NCI-H510A treated with DMSO at 0.1 percent for 48 hours (cell line): ENCODE measurements at regions not wholly inside any gene's neighbourhood (a gene's known extent, or its start where the extent isn't known, plus 50 kb on each side); places are given as distances from the start of the nearest gene placed in this dataset.
"Not testable (repeated sequence)": the region's sequence is repeated elsewhere in the genome, so short reads cannot be mapped to it uniquely, and the experiment has no call there.

Experiments used
- DNase-seq: peaks from one replicate; lab custom pipeline; 2025; lab: John Stamatoyannopoulos, UW

DNA sequence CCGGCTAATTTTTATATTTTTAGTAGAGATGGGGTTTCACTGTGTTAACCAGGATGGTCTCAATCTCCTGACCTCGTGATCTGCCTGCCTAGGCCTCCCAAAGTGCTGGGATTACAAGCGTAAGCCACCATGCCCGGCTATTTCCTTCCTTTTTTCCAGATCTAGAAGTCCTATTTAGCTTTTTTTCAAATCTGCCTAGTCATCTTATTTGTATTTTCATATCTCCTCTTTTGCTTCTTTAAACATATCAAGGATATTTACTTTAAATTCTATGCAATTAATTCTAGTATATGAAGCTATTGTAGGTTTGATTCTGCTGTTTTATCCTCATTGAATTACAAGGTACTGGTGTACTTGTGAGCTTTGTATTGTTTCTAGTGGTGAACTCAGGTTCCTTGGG is 119.1 kb downstream of the MACIR start:
- not testable (repeated sequence) for DNase-seq

DNA sequence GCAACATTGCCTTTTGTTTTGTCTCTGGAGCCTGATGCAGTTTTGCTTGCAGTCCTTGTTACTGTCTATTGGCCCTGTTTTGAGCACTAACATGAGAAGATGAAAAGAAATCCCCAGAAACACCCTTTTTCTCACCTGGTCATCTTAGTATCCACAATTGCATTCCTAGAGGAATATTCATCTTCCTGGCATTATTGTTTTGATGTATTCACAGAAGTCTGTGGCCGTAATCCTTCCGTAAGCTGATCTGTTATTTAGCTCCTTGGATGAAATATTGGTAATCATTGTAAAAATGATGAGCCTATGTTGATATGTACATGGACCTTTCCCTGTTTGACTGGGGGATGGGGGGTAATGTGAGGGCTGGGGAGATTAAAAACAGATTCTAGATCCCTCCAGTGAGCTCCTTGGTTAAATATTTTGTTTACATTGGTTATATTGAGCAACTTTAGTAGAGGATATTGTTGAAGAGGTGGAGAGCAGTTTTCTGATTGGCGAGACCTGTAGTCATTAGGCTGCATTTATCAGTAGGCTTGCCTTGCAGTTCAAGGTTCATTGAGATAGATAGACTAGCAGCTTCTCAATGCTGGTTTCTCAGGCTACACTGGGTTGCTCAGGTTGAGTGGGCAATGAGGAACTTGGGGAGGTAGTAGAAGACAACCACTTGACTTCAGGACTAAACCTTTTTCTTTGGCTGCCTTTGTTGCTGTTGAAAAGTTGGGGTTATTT is 117.5 kb downstream of the MACIR start:
- no peak for DNase-seq

DNA sequence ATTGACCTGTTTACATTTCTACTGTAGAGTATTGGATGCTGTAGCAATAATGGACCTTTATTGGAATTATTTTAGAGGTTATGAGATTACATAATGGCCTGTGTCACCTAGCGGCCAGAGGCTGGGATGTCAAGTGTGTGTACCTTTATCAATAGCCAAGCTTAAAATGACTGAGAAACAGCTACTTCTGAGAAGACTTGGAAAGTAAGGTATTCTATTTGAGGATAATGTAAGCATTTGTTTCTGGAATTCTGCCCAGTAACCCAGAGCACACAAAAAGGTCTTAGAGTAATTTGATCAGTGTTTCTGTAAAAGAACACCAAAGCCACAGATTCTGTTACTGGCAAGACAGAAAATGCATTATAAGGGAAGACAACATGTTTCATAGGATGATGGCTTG is 116.8 kb downstream of the MACIR start:
- no peak for DNase-seq

DNA sequence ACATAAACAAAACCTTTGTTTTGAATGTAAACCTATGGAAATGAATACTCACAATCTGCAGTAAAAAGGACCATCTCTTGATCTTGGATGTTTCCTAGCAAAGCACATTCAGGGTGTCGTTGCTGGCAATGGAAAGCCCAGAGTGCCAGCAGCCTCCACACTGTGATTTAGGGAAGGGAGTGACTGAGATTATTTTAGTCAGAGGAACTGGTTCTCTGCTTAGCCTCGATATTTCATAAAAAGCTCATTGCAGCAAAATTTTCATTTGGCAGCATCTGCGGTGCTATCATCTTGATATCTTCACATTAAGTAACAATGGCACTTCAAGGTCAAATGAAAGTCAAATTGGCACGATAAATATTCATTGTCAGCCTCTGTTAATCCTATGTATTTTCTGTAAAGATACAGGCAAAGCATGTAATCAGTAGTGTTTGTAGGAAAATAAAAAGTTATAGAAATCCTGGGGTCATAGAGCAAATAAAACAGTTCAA is 116.0 kb downstream of the MACIR start:
- no peak for DNase-seq

DNA sequence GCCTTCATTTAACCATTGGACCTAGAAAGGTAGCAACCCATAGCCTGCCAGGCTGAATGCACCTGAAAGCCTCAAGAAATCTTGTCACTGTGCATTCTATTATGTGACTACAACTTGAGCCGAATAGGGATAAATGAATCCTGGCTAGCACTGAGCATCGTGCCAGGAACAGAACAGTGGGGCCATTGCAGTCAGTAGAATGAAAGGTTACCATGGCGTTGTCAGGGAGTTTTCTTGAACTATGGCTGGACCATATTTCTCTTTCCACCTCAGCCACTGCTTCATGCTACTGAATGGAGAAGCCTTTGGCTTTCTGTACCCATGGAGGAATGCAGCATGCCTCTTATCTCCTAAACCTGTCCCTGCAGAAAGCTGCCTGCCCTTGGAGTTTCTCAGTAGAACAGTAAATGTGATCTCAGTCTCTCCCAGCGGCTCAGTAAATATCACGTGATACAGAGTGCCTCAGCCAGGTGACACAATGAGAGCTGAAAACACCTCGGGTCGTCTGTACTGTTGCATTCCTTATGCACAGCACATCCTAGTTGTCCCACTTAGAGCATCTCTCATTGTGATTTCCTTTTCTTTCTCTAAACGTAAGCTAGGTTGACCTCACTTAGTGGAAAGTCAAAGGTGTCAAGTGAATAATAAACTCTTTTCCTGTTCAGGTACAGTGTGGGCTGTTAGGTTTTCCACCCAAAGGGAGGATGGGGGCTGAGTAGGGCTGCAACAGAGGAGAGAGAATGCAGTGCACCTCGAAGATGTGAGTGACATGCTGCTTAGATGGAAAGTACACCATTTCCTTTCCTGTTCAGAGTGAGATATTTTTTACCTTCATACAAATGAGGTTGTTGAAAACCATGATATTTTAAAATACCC is 115.3 kb downstream of the MACIR start:
- DNase-seq: peak; percentile 23

DNA sequence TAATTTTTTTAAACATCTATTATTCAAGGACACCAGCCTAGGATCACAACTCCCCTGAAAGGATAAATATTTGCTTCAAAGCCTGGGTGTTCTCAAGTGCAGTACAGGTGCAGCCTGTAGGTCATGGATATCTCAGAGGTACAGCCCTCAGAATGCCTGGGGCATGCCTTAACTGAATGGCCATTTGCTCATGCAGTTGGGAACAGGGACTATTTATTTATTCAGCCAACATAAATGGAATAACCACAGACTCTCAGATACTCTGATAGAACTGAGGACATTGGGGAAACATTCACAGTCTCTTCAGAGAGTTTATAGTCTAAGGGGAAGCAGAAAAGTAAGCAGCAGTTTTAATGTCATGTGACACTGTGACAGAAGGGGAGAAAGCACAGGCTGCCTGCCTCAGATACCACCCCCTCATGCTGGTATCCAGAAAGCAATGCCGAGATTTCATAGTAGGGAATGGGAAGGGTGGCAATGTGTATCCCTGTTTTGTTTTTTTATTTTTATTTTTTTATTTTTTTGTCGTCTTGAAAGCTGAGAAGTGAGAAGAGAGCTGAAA is 112.6 kb downstream of the MACIR start:
- DNase-seq: no peak

DNA sequence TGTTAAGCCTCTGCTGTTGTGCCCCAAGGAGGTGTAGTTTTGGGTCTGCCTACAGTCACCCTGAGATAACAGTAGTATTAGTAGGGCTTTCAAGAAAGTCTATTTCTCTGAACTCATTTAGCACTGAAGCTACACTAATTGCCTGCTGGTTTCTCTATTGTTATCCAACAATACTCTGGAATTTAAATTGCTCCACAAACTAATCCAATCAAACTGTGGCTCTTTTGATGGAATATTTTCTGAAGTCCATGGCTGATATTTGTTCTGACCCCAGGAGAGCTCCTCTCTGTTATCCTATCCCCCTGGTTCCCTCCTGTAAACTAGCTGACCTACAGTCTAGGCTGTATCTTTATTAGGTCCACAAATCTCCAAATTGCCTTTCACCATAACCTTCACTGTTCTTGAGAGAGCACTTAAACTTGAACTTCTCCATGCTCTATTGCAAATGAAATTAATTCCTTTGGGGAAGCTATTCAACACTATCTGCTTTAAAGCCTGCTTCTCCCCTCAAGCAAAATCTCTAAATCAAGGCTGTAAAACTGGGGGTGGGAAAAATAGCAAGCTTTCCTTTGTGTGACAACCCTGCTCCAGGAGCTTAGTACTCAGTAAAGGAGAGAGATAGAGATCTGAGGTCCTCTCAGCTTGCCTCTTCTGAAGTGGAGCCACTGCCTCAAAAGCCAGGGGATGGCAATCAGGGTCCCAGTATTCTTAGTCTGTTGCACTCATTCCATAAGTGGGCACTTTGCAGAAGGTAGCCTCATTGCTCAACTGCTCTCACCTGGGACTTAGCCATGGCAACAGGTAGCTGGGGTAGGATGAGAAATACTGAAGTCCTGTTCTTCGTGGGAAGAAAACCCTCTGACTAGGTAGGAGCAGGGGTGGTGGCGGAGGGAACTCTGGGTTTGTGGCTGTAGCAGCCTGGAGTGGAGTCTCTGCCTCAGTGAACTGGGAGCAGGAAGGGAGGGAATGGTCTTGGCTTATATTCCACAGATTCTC is 110.9 kb downstream of the MACIR start:
- no peak for DNase-seq

DNA sequence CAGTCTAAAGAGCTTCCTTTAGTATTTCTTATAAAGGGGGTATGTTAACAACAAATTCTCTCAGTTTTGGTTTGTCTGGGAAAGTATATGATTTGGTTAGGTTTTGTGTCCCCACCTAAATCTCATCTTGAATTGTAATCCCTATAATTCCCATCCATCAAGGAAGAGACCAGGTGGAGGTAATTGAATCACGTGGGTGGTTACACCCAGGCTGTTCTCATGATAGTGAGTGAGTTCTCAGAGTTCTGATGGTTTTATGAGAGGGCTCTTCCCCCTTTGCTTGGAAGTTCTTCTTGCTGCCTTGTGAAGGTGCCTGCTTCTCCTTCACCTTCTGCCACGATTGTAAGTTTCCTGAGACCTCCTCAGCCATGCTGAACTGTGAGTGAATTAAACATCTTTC is 109.1 kb downstream of the MACIR start:
- DNase-seq: no peak

DNA sequence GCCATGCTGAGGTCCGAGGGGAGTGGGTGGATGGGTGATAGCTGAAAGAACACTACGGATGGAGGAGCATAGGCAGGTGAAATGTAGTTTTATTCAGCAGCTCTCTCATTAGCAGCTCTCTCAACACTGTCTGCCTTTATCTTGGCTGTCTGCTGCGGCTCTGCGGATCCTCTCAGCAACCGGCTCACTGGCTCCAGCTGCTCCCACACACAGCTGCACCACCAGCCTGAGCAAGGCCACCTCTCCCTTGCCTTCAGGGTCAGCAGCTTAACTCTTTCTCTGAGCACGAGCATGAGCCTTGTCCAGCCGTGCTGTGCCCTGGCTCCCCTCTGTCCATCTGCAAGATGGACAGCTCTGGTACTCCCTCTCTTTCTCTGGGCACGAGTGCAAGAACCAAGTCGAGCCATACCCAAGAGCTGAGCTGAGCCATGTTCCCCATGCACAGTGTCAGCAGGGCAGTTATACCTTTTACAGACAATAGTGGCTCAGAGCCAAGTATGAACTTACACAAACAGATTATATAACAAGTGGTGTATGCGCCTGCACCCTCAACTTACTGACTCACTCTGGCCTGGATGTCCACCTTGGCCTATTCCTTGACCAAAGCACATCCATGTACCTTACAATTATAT is 108.5 kb downstream of the MACIR start:
- DNase-seq: no peak

DNA sequence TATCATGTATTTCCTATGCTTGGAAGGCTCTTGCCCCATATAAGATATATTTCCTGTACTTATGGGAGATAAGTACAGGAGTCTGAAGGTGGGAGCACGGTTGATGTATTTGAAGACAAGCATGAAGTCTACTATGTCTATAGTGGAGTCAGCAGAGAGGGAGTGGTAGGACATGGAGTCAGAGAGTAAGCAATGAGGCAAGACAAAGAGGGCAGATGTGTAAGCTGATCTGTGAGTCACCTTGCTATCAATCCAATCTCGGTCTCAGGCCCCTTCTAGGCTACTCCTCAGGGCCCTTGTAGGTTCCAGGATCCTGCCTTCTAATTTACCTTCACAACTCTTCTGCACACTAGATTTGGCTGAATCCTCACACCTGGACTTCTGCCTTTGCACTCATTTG is 105.5 kb downstream of the MACIR start:
- DNase-seq: no peak

DNA sequence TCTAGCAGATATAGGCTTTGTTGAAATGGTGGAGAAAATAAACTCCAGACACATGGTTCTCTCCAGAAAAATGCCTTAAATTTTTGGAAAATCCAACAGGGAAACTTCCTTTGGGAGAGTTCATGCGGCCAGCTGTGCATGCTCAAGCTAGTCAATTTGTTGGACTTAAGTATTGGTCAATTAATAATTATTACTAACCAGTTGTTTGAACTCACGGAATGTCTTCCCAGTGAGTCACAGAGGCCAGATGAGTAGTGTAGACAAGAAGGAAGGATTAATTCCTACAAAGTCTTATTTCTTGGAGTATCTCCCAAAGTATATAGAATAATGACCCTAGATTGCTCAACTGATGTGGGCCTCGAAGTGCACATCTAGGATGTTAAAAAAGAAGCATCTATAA is 103.6 kb downstream of the MACIR start:
- no peak for DNase-seq

DNA sequence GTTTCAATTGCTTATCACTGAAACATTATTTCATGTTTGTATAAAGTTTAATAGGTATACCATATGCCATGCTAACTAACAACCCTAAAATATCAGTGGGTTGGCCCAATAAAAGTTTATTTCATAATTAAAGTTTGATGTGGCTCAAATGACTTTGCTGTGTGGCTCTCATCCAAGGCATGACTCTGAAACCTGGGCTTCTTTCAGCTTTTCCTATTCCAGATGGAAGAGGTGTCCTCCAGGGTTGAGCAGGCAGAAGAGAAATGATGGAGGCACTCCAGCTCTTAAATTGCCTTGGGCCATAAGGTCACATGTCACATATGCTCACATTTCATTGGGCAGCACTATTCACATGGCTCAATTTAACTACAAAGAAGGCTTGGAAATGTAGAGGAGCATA is 101.9 kb downstream of the MACIR start:
- DNase-seq: no peak

DNA sequence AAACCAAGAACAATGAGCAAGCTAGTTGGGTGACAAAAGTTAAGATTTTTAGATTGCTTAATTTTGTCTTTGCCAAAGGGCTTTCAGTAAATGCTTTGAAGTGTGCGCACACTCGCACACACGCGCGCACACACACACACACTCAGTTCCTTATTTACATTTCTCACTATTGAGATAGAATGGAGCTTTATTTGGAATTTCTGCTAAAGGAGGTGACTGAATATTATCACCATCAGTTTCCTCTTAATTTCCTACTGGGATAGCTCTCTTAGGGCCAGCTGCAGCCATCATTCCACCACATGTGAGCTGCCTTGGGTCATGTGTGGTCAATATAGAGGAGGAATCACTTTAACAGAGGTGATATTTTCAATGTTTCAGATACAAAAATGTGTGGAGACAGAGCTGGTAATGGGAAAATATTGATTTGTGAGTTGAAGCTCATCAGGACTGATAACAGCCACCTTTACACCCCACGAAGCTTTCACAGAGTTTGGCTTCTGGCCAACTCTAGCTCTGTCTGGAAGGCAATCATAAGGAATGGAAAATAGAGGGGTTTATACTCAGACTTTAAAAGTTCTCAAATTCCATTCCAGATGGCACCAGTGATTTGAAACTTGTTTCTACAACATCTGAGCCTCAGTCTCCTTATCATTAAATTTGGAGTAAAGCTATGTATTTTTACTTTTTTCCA is 99.9 kb downstream of the MACIR start:
- DNase-seq: no peak

DNA sequence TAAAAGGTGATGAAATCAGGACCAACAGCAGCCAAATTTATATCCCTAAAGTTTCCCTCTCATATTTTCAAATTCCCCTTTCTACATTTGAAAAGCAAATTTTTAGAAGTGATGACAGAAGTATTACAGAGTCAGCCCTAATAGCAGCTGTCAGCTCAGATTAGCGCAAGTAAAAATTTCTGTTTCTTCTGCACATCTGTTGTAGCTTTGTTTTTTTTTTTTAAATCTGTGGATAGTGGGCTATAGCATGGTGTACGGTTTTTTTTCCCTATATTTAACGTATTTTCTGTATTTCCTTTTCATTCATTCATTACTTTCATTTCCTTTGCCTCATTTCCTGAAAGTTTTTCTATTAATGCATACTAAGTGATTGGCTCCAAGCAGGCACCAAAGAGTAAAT is 99.1 kb downstream of the MACIR start:
- no peak for DNase-seq

DNA sequence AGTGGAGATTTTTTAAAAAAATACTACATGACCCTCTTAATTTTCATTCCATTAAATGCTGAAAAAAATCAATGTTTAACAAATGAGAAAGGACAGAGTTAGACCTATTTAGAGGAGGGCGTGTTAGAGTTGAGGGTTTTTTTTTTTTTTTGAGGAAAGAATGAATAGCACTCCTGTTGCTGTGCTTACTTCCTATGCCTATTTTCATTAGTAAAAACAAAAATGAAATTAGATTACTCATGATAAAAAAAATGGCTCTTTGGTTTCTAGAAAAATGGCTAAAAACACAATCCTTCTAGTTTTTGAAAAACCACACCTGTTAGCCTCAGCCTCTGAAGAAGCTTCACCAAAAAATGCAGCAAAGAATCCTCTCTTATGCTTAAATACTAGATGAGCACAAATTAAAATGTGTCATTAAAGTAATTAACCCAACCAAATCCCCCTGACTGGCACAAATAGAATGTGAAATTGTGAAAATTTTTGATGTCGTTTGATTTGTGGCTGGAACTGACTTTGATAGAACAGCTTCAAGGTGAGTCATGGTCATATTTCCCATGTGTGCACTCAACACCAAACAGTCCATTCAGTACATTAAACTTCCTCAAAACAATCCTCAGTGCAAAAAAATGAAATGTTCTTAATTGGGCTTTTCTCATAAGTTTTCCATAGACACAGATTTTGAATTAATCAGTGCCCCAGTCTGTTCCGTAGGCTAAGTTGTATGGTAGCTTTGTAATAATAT is 98.0 kb downstream of the MACIR start:
- DNase-seq: no peak

DNA sequence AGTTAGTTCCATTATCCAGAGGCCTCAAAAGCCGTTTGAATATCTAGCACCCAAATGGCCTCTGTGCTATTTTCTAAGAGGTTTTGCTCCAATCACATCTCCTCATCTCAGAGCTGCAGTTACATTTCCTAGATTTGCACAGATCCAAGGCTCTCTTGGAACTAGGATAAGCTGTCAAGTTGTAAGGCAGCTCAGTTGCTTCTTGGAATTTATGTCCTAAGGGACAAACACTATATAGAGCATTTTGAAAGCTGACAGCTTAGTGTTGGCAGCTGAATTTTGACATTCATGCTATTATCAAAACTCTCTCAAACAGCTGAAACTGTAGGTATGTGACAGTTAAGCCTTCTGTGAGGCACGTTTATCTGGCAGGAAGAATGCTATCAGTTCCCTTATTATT is 97.0 kb downstream of the MACIR start:
- DNase-seq: no peak

DNA sequence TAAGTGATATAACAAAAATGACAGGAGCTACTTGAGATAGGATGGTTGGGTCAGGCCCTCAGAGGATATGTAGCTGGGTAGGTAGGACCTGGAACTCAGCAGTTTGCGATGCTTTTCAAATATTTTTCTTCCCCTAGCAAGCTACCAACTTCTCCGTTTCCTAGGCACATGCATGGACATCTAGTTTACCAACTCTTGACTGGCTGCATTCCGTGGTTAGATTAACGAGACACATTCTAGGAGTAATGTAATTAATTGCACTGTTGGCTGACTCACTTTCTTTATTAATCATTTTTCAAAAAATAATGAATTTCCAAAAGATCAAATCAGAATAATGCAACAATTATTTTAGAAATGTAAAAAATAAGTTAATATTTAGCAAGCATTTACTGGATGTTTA is 95.9 kb downstream of the MACIR start:
- DNase-seq: no peak

DNA sequence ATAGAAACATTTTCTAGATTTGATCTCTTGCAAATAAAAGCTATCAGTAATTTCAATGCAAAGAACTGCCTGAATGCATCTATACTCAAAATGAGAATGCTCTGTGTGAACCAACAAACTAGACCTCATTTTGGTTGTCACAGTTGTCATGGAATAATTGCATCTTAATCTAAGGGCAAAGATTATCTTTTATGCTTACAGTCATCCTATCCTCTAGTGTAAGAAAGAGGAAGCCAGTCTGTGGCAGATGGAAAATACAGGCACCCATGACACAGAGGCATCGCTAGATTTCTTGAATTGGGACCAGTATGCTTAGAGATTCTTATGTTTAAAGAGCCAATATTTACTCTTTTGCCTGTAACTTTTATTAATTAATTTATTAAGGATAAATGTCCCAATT is 95.0 kb downstream of the MACIR start:
- no peak for DNase-seq

DNA sequence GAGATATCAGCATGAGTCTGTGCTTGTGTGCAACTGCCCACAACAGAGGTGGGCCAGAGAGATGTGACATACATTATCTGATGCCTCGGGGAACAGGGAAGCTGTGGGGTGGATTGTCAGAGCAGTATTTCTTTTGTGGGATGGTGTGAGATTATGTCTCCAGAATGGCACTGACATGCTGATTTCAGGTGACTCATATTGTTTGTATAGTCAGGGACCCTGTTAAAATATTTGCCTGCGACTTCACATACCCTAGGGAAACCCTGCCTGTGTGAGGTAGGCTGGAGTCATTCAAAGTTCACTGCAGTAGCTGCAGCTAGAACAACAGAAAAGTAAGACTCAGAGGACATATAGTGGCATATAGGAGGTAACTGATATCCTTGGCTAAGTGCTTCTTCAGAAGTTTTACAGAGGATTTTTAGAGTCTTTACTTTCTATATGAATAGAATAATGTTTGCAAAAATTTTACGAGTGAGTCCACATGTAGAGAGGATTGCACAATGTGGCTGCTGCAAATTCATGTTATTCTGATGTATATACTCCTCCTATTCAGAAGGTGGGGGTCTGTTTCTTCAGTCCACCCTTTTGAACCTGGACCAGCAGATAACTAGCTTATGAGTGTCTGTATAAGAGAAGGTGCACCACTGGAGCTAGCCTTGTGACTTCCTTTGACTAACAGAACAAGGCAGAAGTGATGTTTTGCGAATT is 89.3 kb downstream of the MACIR start:
- DNase-seq: no peak
